A549 (cell line): ENCODE measurements at regions not wholly inside any gene's neighbourhood (a gene's known extent, or its start where the extent isn't known, plus 50 kb on each side); places are given as distances from the start of the nearest gene placed in this dataset.

Experiments used
- ATAC-seq, 2 experiments: fragments of 200-7000 bp in 1 of 2; fragments of >200 bp in 1 of 2; cut with Nextera tagmentation in 1 of 2; cut with Tn5 transposase in 1 of 2; 3 replicates each; pipeline versions ENCODE4 v1.8.0 to v1.9.1; 2018 to 2020; ENCODE audit warnings: mild to moderate bottlenecking in 1 of 2, moderate library complexity in 1 of 2
- CTCF ChIA-PET: fragments of 300-600 bp; sonication (Branson Sonifier 250); formaldehyde crosslinking; extraction: SDS; loops from one replicate; lab custom pipeline; 2021; ENCODE audit warnings: antibody characterized with exemption, inconsistent platforms; lab: Yijun Ruan, JAX
- POLR2A ChIA-PET: fragments of 350-600 bp; formaldehyde crosslinking; extraction: SDS; loops from one replicate; lab custom pipeline; 2021; ENCODE audit warnings: antibody characterized with exemption, inconsistent platforms; lab: Yijun Ruan, JAX
- DNase-seq, 2 experiments: peaks; one replicate each; pipeline versions ENCODE4 v3.0.0 to v3.0.0-alpha.2; 2011 to 2016; ENCODE audit warnings: low read depth in 1 of 2, low spot score in 1 of 2
- FAIRE-seq: peaks from 2 replicates; lab custom pipeline; 2011; peaks lifted over from hg19 to GRCh38; lab: Jason Lieb, UNC
- H3K27ac ChIP-seq, 2 experiments: fragments of >200 bp; sonication (Bioruptor Twin); formaldehyde crosslinking; 3 replicates each; pipeline ENCODE4 v1.5.1; 2016 to 2017
- H3K4me1 ChIP-seq: fragments of >200 bp; sonication (Bioruptor Twin); formaldehyde crosslinking; 3 replicates; pipeline ENCODE4 v1.6.1; 2016
- H3K4me2 ChIP-seq: fragments of >200 bp; sonication (Bioruptor Twin); formaldehyde crosslinking; 3 replicates; pipeline ENCODE4 v1.6.1; 2016
- H3K4me3 ChIP-seq: fragments of >200 bp; sonication (Bioruptor Twin); formaldehyde crosslinking; 3 replicates; pipeline ENCODE4 v1.5.1; 2016
- H3K9me3 ChIP-seq: fragments of >200 bp; sonication (Bioruptor Twin); formaldehyde crosslinking; 3 replicates; pipeline ENCODE4 v1.6.1; 2016
- ATOH8 ChIP-seq: fragments of 250-450 bp; sonication (Bioruptor Pico); IDR thresholded peaks from 2 replicates; pipeline ENCODE4 v1.5.0; 2020; ENCODE audit warnings: low read depth, mild to moderate bottlenecking, moderate library complexity
- BCL3 ChIP-seq: fragments of >200 bp; sonication (Bioruptor Twin); formaldehyde crosslinking; IDR thresholded peaks from 3 replicates; pipeline ENCODE4 v1.6.1; 2016
- CEBPB ChIP-seq, 2 experiments: fragments of >200 bp in 1 of 2; sonication (Bioruptor Twin) in 1 of 2; formaldehyde crosslinking in 1 of 2; IDR thresholded peaks; 2 replicates each; pipeline ENCODE4 v1.6.1; 2012 to 2016
- CHD4 ChIP-seq: fragments of 200-600 bp; sonication (generic); IDR thresholded peaks from 2 replicates; pipeline ENCODE4 v1.6.1; 2016; ENCODE audit warnings: antibody characterized with exemption, mild to moderate bottlenecking, borderline replicate concordance
- EHMT2 ChIP-seq: fragments of 200-600 bp; sonication (generic); IDR thresholded peaks from 2 replicates; pipeline ENCODE4 v1.6.1; 2016; ENCODE audit warnings: antibody characterized with exemption, low read depth, mild to moderate bottlenecking, moderate library complexity
- GATA3 ChIP-seq: IDR thresholded peaks from 2 replicates; pipeline ENCODE4 v1.6.1; 2012; ENCODE audit warnings: borderline replicate concordance
- HES2 ChIP-seq: fragments of >200 bp; sonication (Bioruptor Twin); formaldehyde crosslinking; IDR thresholded peaks from 2 replicates; pipeline ENCODE4 v1.6.1; 2016
- HOXB13 ChIP-seq: fragments of 250-450 bp; sonication (Bioruptor Pico); IDR thresholded peaks from 2 replicates; pipeline ENCODE4 v1.5.0; 2020; ENCODE audit warnings: low read depth, mild to moderate bottlenecking, moderate library complexity
- JUNB ChIP-seq: fragments of >200 bp; sonication (Bioruptor Twin); formaldehyde crosslinking; IDR thresholded peaks from 2 replicates; pipeline ENCODE4 v1.6.1; 2016
- KDM5A ChIP-seq: fragments of 200-600 bp; sonication (generic); IDR thresholded peaks from 2 replicates; pipeline ENCODE4 v1.6.1; 2016; ENCODE audit warnings: antibody characterized with exemption, mild to moderate bottlenecking
- MAZ ChIP-seq: fragments of 150-350 bp; IDR thresholded peaks from 2 replicates; pipeline ENCODE4 v1.6.1; 2014; ENCODE audit warnings: antibody characterized with exemption, low read depth, low read length, borderline replicate concordance
- MYC ChIP-seq: IDR thresholded peaks from 2 replicates; pipeline ENCODE4 v1.6.1; 2012; ENCODE audit warnings: mild to moderate bottlenecking, inconsistent platforms, low read length, improper control_type of control experiment, borderline replicate concordance
- NFE2L2 ChIP-seq: fragments of 150-350 bp; conservative IDR thresholded peaks from 2 replicates; pipeline ENCODE4 v1.6.1; 2014; ENCODE audit warnings: low read length
- PBX3 ChIP-seq: IDR thresholded peaks from 2 replicates; pipeline ENCODE4 v1.6.1; 2012
- POLR2AphosphoS2 ChIP-seq: conservative IDR thresholded peaks from 2 replicates; pipeline ENCODE4 v1.6.1; 2012; ENCODE audit warnings: low read length, improper control_type of control experiment, inconsistent platforms
- RCOR1 ChIP-seq: fragments of 150-350 bp; IDR thresholded peaks from 2 replicates; pipeline ENCODE4 v1.6.1; 2014; ENCODE audit warnings: antibody characterized with exemption, low read length, low read depth
- REST ChIP-seq: fragments of 200-600 bp; sonication (generic); IDR thresholded peaks from 2 replicates; pipeline ENCODE4 v1.6.1; 2016; ENCODE audit warnings: antibody characterized with exemption, mild to moderate bottlenecking, moderate library complexity
- ZC3H11A ChIP-seq: fragments of 450-650 bp; IDR thresholded peaks from 2 replicates; pipeline ENCODE4 v1.6.1; 2014; ENCODE audit warnings: antibody characterized with exemption, mild to moderate bottlenecking
- ZNF302 ChIP-seq: fragments of 250-450 bp; sonication (Bioruptor Pico); IDR thresholded peaks from 2 replicates; pipeline ENCODE4 v1.9.0; 2021; ENCODE audit warnings: inconsistent platforms, mild to moderate bottlenecking, moderate library complexity
- ZSCAN20 ChIP-seq: fragments of 250-450 bp; sonication (Bioruptor Pico); IDR thresholded peaks from 2 replicates; pipeline ENCODE4 v1.8.0; 2022; ENCODE audit warnings: mild to moderate bottlenecking, moderate library complexity
- WGBS: methylation state at CpG from one replicate; pipeline ENCODE4 v1.1.6; 2017; ENCODE audit errors: missing lambda C conversion rate; 5-methylcytosine and 5-hydroxymethylcytosine counted together

- no peak for FAIRE-seq
- ATAC-seq, result no peak
- WGBS, result 0% methylated on average over 1 of the region's 1 CpG
- Histone ChIP-seq H3K4me2 (no peak overlapping the region), H3K4me1 (no peaks in the 10 kb centered on the region), H3K4me3 (no peak overlapping the region), H3K27ac (no peak overlapping the region), H3K9me3 (no peaks in the 10 kb centered on the region)
- CTCF ChIA-PET, result no interaction called here
- no peak for DNase-seq
- no peak for TF ChIP-seq PBX3
- no peak for TF ChIP-seq REST
- POLR2A ChIA-PET, result no interaction called here
These were observed 1165.1 kb upstream of the NCAM2 start for GRCh38 chr21:19833082-19833481.

- FAIRE-seq, result no peak
These were observed 1155.6 kb upstream of the NCAM2 start for GRCh38 chr21:19842601-19843000.

More at GRCh38 chr21:19842601-19843000, 1155.6 kb upstream of the NCAM2 start:
- POLR2A ChIA-PET, result no interaction called here
- Histone ChIP-seq H3K9me3 (no peaks in the 10 kb centered on the region), H3K27ac (no peak overlapping the region), H3K4me2 (no peak overlapping the region), H3K4me3 (no peak overlapping the region), H3K4me1 (no peaks in the 10 kb centered on the region)
- WGBS, result 15% methylated on average over 2 of the region's 2 CpGs
- CTCF ChIA-PET, result no interaction called here
- TF ChIP-seq ATOH8 (CRISPR knock-in tag) (no peak), NFE2L2 (no peak), EHMT2 (no peak), MYC (no peak), BCL3 (no peak), MAZ (no peak), CHD4 (no peak), ZSCAN20 (CRISPR knock-in tag) (no peak), CEBPB (IDR thresholded peaks at IDR 0.05) (no peak), HES2 (no peak), ZC3H11A (no peak), KDM5A (no peak), JUNB (no peak), RCOR1 (no peak), ZNF302 (CRISPR knock-in tag) (no peak), HOXB13 (CRISPR knock-in tag) (no peak), GATA3 (no peak), POLR2AphosphoS2 (no peak), REST (no peak)
- ATAC-seq (no peak), DNase-seq (no peak)
